ENCODE measurements at regions not wholly inside any gene's neighbourhood (a gene's known extent, or its start where the extent isn't known, plus 50 kb on each side); places are given as distances from the start of the nearest gene placed in this dataset.

GRCh38 chr10:113259576-113260226 lies 293.2 kb upstream of the HABP2 start:
- DNase-seq (ENCODE audit: low read depth) = no peak

DNA sequence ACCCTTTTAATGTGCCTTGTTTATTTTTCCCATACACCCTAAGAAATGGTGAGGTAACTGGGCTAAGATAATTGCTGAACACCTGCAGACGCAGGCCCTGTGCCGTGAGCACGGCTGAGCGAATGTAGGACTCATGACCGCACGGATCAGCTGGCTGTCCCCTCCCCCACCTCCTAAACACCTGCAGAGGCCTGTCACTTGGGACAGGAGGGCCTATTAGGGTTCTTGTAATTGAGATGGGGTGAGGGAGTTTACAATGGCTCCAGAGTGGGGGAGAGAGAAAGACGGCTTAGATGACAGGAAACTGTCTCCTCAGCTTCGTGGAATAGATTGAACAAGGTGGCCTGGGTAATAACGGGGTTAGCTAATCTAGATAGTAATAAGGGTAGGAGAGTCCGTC lies 291.7 kb upstream of the HABP2 start:
- no peak for DNase-seq (ENCODE audit: low read depth)

DNA sequence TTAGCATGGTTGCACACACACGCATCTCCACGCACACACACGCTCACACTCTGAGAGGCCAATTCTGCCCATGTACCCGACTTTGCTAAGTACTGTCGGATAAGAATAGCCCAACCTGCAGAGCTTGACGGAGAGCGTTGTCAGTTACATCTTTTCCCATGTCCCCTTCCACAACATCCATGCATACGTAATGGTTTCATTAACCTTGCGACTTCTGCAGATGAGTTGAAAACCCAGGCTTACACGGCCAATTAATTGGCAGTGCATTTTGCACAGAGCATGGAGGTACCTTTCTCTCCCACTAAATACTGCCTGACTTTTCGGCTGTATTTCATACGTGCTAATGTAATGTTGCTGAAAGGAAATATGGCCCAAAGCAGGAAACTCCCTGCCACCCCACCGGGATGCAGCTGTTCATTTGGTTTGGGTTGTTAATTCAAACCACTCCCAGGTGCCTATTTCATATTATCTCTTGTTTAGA lies 291.2 kb upstream of the HABP2 start:
- no peak for DNase-seq (ENCODE audit: low read depth)

DNA sequence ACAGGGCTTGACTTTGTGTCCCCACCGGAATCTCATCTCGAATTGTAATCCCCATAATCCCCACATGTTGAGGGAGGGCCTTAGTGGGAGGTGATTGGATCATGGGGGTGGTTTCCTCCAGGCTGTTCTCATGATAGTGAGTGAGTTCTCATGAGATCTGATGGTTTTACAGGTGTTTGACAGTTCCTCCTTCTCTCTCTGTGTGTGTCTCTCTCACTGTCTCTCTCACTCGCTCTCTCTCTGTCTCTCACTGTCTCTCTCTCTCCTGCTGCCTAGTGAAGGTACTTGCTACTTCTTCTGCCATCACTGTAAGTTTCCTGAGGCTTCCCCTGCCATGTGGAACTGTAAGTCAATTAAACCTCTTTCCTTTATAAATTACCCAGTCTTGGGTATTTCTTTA lies 289.8 kb upstream of the HABP2 start:
- no peak for DNase-seq (ENCODE audit: low read depth)

GRCh38 chr10:113264333-113265131 lies 288.3 kb upstream of the HABP2 start:
- DNase-seq (ENCODE audit: low read depth) = no peak

DNA sequence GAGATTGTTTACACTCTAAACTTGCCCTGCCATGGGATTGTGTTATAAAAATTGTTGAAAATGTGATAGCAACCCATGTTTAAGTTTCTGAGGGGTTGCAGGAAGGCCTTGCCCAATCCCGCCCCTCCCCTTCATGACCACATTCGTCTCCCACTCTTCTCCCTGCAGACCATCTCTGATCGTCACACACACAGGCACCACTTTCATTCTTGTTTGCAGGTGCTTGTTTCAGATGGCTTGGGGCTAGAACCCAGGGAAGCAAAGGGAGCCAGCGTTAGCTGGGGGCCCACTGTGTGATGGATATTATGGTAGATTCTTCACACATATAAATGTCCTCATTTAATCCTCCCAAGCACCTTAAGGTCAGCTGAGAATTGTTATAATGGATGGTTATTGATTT lies 286.7 kb upstream of the HABP2 start:
- no peak for DNase-seq (ENCODE audit: low read depth)

- DNase-seq (ENCODE audit: low read depth) = peak; percentile 8
Observed at GRCh38 chr10:113267619-113268562, 285.0 kb upstream of the HABP2 start.

- DNase-seq (ENCODE audit: low read depth) = no peak
Observed at GRCh38 chr10:113269333-113269732, 283.5 kb upstream of the HABP2 start.

DNA sequence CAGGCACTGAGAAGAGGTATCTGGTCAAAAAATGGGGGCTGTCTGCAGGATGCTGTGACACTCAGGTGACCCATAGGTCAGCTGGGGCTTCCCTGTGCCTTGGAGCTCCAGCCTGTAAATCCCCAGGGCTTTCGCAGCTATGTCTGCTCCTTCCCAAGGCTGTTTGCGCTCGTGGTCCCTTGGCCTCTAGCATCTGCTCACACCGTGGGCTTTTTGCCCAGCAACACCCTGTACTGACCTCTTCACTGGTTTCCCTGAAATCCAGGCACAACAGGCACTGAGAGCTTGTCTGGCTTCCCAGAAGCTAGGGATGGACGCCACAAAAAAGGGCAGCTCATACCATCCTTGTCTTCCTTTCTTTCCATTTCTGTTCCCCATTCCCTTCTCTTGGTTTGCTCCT lies 280.3 kb upstream of the HABP2 start:
- DNase-seq (ENCODE audit: low read depth) = no peak

GRCh38 chr10:113273181-113274163 lies 279.4 kb upstream of the HABP2 start:
- no peak for DNase-seq (ENCODE audit: low read depth)

DNA sequence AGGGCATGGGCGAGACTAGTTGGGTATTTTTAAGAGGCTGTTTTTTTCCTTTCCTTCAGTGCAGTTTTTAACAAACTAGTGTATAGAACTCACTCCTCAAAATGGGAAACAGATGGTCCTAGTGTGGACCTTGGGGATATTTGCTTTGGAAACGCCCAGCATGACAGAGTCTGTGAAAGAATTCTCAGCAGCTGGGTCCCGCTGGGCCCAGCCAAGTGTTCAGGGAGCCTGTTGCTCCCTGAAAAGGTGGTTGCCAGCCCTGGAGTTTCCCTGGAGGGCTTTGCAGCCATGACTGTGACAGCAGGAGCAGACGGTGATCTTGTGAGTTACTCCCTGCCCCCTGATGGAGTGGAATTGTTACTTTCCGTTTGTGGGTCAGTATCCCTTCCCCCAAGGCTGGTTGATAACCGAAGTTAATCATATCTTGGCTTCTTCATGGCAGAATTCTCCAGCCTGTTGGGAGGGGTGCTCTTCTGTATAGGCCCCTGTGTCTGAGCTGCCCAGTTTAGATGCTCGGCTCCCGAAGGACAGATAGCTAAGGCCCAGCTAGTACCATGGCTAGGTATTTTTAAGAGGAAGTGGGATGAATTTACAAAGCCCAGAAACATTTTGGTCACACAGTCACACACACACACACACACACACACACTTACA lies 278.6 kb upstream of the HABP2 start:
- DNase-seq (ENCODE audit: low read depth) = no peak

DNA sequence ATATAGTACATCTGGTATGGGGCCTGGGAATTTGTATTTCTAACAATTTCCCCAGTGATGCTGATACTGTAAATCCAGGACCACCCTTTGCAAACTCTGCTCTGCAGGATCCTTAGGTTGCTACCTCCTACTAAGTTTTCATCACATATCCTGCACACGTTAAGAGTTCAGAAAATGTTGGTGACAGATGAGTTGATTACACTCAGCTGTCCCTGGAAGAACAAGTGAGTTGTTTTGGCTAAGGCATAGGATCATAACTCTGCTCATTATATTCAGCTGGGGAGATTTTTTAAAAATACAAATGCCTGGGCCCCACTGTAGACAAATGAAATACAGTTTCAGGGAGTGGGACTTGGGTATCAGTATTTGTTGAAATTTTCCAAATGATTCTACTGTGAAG lies 274.6 kb upstream of the HABP2 start:
- no peak for DNase-seq (ENCODE audit: low read depth)

DNA sequence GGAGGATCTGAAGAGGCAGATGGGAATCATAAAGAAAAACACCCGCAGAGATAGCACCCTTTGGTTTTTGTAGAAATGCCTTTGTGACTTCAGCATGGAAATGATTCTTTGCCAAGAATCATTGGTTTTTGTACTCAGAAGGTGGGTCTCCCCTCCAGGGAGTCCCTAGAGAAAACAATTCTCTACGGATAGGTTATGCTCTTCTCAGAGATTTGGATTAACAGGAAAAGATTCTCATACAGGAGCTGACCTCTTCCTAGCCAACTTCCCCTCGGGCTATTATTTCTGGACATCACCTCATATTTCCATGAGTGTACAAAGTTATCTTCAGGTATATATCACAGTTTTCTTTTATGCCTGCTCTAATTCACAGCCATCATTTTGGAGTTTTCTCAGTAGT lies 274.2 kb upstream of the HABP2 start:
- no peak for DNase-seq (ENCODE audit: low read depth)

- DNase-seq (ENCODE audit: low read depth) = no peak
Observed at GRCh38 chr10:113279262-113279661, 273.6 kb upstream of the HABP2 start.

- DNase-seq (ENCODE audit: low read depth) = no peak
Observed at GRCh38 chr10:113282564-113282963, 270.3 kb upstream of the HABP2 start.

GRCh38 chr10:113283189-113283588 lies 269.7 kb upstream of the HABP2 start:
- peak; percentile 12 for DNase-seq (ENCODE audit: low read depth)

- no peak for DNase-seq (ENCODE audit: low read depth)
Observed at GRCh38 chr10:113284635-113285034, 268.2 kb upstream of the HABP2 start.

- no peak for DNase-seq (ENCODE audit: low read depth)
Observed at GRCh38 chr10:113285305-113285704, 267.5 kb upstream of the HABP2 start.

- DNase-seq (ENCODE audit: low read depth) = no peak
Observed at GRCh38 chr10:113287592-113287991, 265.3 kb upstream of the HABP2 start.

DNA sequence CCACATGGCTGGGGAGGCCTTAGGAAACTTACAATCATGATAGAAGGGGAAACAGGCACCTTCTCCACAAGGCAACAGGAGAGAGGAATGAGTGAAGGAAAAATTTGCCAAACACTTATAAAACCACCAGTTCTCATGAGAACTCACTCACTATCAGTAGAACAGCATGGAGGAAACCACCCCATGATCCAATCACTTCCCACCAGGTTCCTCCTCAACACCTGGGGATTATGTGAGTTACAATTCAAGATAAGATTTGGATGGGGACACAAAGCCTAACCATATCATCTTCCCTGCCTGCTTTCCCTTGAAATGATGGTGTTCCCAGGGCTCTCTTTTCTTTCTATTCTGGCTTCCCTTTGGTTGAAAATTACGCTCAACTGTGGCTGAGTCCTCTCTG lies 262.7 kb upstream of the HABP2 start:
- DNase-seq (ENCODE audit: low read depth) = no peak

- no peak for DNase-seq (ENCODE audit: low read depth)
Observed at GRCh38 chr10:113291413-113291812, 261.4 kb upstream of the HABP2 start.
